Lung (tissue), 11 donors: ENCODE measurements at regions not wholly inside any gene's neighbourhood (a gene's known extent, or its start where the extent isn't known, plus 50 kb on each side); places are given as distances from the start of the nearest gene placed in this dataset.
A peak's percentile ranks its signal among the peaks of the same experiment; 100 is the strongest.

ENCODE experiments used
- ATAC-seq: fragments of 200-7000 bp; cut with Tn5 transposase; one replicate; pipeline ENCODE4 v1.9.1; 2020; ENCODE audit warnings: moderate number of reproducible peaks; ENCODE audit not compliant: insufficient read depth, low FRiP score
- DNase-seq, 3 donors: peaks; one replicate each; pipeline ENCODE4 v3.0.0-alpha.2; 2013 to 2017
- H3K27ac ChIP-seq, 2 donors: one replicate each; pipeline ENCODE4 v1.5.1; 2013; ENCODE audit warnings: mild to moderate bottlenecking in 2 of 2, moderate library complexity in 2 of 2, control low read depth in 1 of 2, inconsistent platforms in 1 of 2, low read depth in 1 of 2, low read length in 1 of 2
- H3K27me3 ChIP-seq, 3 donors: one replicate each; pipeline ENCODE4 v1.5.1; 2013; ENCODE audit warnings: low read length in 2 of 3; ENCODE audit not compliant: control insufficient read depth in 3 of 3, insufficient read depth in 3 of 3
- H3K36me3 ChIP-seq, 4 donors: one replicate each; pipeline ENCODE4 v1.5.1; 2013; ENCODE audit warnings: low read length in 4 of 4, mild to moderate bottlenecking in 1 of 4, moderate library complexity in 1 of 4; ENCODE audit not compliant: control insufficient read depth in 4 of 4, insufficient read depth in 4 of 4
- H3K4me1 ChIP-seq, 5 donors: one replicate each; pipeline ENCODE4 v1.5.1; 2013; ENCODE audit warnings: low read length in 5 of 5, mild to moderate bottlenecking in 2 of 5, moderate library complexity in 1 of 5; ENCODE audit not compliant: control insufficient read depth in 5 of 5, insufficient read depth in 5 of 5
- H3K4me3 ChIP-seq: one replicate; pipeline ENCODE4 v1.5.1; 2013; ENCODE audit warnings: mild to moderate bottlenecking, control low read depth, moderate library complexity
- H3K9ac ChIP-seq, 2 donors: one replicate each; pipeline ENCODE4 v1.5.1; 2013; ENCODE audit warnings: low read length in 2 of 2, control low read depth in 1 of 2; ENCODE audit not compliant: insufficient read depth in 1 of 2
- H3K9me3 ChIP-seq, 4 donors: one replicate each; pipeline ENCODE4 v1.5.1; 2013; ENCODE audit warnings: low read length in 3 of 4, mild to moderate bottlenecking in 1 of 4, moderate library complexity in 1 of 4; ENCODE audit not compliant: control insufficient read depth in 4 of 4, insufficient read depth in 3 of 4
- CTCF ChIP-seq: IDR thresholded peaks from 2 replicates; pipeline ENCODE4 v1.5.1; 2012; ENCODE audit warnings: mild to moderate bottlenecking; ENCODE audit errors: control extremely low read depth, extremely low read depth
- WGBS, 2 donors: extraction: QIAGEN DNeasy Blood & Tissue Kit; methylation state at CpG; one replicate each; pipeline ENCODE4 v1.1.7; 2013; 5-methylcytosine and 5-hydroxymethylcytosine counted together
- donor health status: control.
- donor health status: control.
- donor health status: Bipolar disorder and iron deficiency.
- donor health status: healthy.
- donor health status: DM: yes; HTN: yes; CAD: no.

- H3K27me3 ChIP-seq: peaks cover 0 to 20% (median 11%) of the 10 kb centered on the region in 3 donors
- no peak overlapping the region for H3K9ac ChIP-seq
- TF ChIP-seq CTCF: no peak
- peaks cover 0 to 12% (median 4%) of the 10 kb centered on the region in 5 donors for H3K4me1 ChIP-seq
- no peak overlapping the region for H3K27ac ChIP-seq
- no peak for ATAC-seq
- DNase-seq: no peak
- H3K4me3 ChIP-seq: no peak overlapping the region
- WGBS, 2 donors: 81 to 90% methylated on average over 4 of the region's 4 CpGs
- no peaks in the 10 kb centered on the region for H3K36me3 ChIP-seq
- H3K9me3 ChIP-seq: no peaks in the 10 kb centered on the region
Measured at GRCh38 chrX:45773572-45773971, 572.9 kb upstream of the DIPK2B start.

- H3K4me1 ChIP-seq: peaks cover 0 to 14% (median 7%) of the 10 kb centered on the region in 5 donors
- 6 to 23% methylated on average over 7 of the region's 7 CpGs for WGBS, 2 donors
- no peaks in the 10 kb centered on the region for H3K9me3 ChIP-seq
- H3K36me3 ChIP-seq: no peaks in the 10 kb centered on the region
- ATAC-seq: no peak
- H3K27me3 ChIP-seq: peaks cover 0 to 20% (median 9%) of the 10 kb centered on the region in 3 donors
- H3K9ac ChIP-seq: no peak overlapping the region
- H3K4me3 ChIP-seq: no peak overlapping the region
- peak overlapping the region; percentile 10 to 16 for H3K27ac ChIP-seq
- peak in 1 of 3 donors; percentile 59 for DNase-seq
- TF ChIP-seq CTCF: no peak
Measured at GRCh38 chrX:45771560-45772340, 571.1 kb upstream of the DIPK2B start.

GRCh38 chrX:45771114-45771513, 570.4 kb upstream of the DIPK2B start:
- Histone ChIP-seq H3K4me1 (peaks cover 0 to 14% (median 7%) of the 10 kb centered on the region in 5 donors), H3K27me3 (peaks cover 0 to 20% (median 9%) of the 10 kb centered on the region in 3 donors), H3K27ac (peak overlapping the region; percentile 62 to 74), H3K36me3 (no peaks in the 10 kb centered on the region), H3K9ac (no peak overlapping the region), H3K4me3 (no peak overlapping the region), H3K9me3 (no peaks in the 10 kb centered on the region)
- DNase-seq (peak in 1 of 3 donors; percentile 34), ATAC-seq (peak; percentile 42)
- 21 to 27% methylated on average over 6 of the region's 6 CpGs for WGBS, 2 donors
- TF ChIP-seq CTCF: no peak
